HCT116 (cell line): ENCODE measurements at regions not wholly inside any gene's neighbourhood (a gene's known extent, or its start where the extent isn't known, plus 50 kb on each side); places are given as distances from the start of the nearest gene placed in this dataset.

ENCODE experiments used
- ATAC-seq: fragments of 200-7000 bp; cut with Tn5 transposase; 2 replicates; pipeline ENCODE4 v1.9.1; 2020; ENCODE audit warnings: mild to moderate bottlenecking, moderate library complexity
- BruUV-seq: library from RNA; stranded (reverse); fragments of 400-500 nt; replicated peaks from 2 replicates; lab custom pipeline; 2021; lab: Mats Ljungman, UMichigan
- CTCF ChIA-PET: fragments of 300-600 bp; sonication (Branson Sonifier 250); formaldehyde crosslinking; loops from one replicate; lab custom pipeline; 2021; ENCODE audit warnings: antibody characterized with exemption; lab: Charles Lee
- POLR2A ChIA-PET: fragments of 300-600, 350-600 bp; sonication (Branson Sonifier 250); formaldehyde crosslinking; loops from one replicate; lab custom pipeline; 2021; ENCODE audit warnings: antibody characterized with exemption; lab: Charles Lee
- RAD21 ChIA-PET, 2 experiments: fragments of 300-600 bp; sonication (Branson Sonifier 250); formaldehyde crosslinking; loops; one replicate each; lab custom pipeline; 2023; ENCODE audit warnings: low total read pairs in 2 of 2; ENCODE audit not compliant: uncharacterized antibody in 2 of 2, unreplicated experiment in 2 of 2, low non-redundant PET in 1 of 2; lab: Charles Lee
- DNase-seq: peaks from one replicate; pipeline ENCODE4 v3.0.0-alpha.2; 2010; ENCODE audit warnings: low read depth, low spot score
- H2AFZ ChIP-seq: fragments of 200-600 bp; shearing (Covaris generic), sonication (generic); 2 replicates; pipeline ENCODE4 v1.6.1; 2017; ENCODE audit warnings: low read depth, mixed run types, mixed read lengths, antibody characterized with exemption, low read length; ENCODE audit not compliant: poor library complexity, severe bottlenecking
- H3K27ac ChIP-seq: 2 replicates; pipeline ENCODE4 v1.5.1; 2012; ENCODE audit warnings: low read depth, low read length
- H3K27me3 ChIP-seq: fragments of 200-600 bp; sonication (generic); 2 replicates; pipeline ENCODE4 v1.6.1; 2016; ENCODE audit warnings: mixed run types, low read length, mixed read lengths; ENCODE audit not compliant: insufficient read depth
- H3K36me3 ChIP-seq, 2 experiments: fragments of 200-500 bp in 1 of 2; fragments of 200-600 bp in 1 of 2; sonication (Bioruptor generic) in 1 of 2; sonication (generic) in 1 of 2; 2 replicates each; pipeline versions ENCODE4 v1.5.1 to v1.6.1; 2014 to 2016; ENCODE audit warnings: low read length in 2 of 2, inconsistent platforms in 1 of 2, mixed read lengths in 1 of 2, mixed run types in 1 of 2; ENCODE audit not compliant: insufficient read depth in 2 of 2, control insufficient read depth in 1 of 2
- H3K4me1 ChIP-seq, 2 experiments: fragments of 200-600 bp in 1 of 2; sonication (generic) in 1 of 2; 2 replicates each; pipeline versions ENCODE4 v1.5.1 to v1.6.1; 2012 to 2017; ENCODE audit warnings: low read length in 2 of 2, inconsistent platforms in 1 of 2, mild to moderate bottlenecking in 1 of 2, mixed read lengths in 1 of 2, mixed run types in 1 of 2, moderate library complexity in 1 of 2; ENCODE audit not compliant: insufficient read depth in 2 of 2, control insufficient read depth in 1 of 2
- H3K4me2 ChIP-seq: fragments of 200-600 bp; sonication (generic); 2 replicates; pipeline ENCODE4 v1.6.1; 2017; ENCODE audit warnings: mixed run types, low read length, mixed read lengths
- H3K4me3 ChIP-seq, 2 experiments: fragments of 200-600 bp in 1 of 2; sonication (generic) in 1 of 2; replicated peaks in 1 of 2; 2 replicates each; pipeline ENCODE4 v1.5.1; 2011 to 2016; ENCODE audit warnings: low read length in 2 of 2, control low read depth in 1 of 2, low read depth in 1 of 2, mild to moderate bottlenecking in 1 of 2, mixed read lengths in 1 of 2, mixed run types in 1 of 2
- H3K79me2 ChIP-seq: fragments of 200-600 bp; sonication (generic); 2 replicates; pipeline ENCODE4 v1.6.1; 2017; ENCODE audit warnings: mild to moderate bottlenecking, mixed run types, low read length, moderate library complexity, mixed read lengths; ENCODE audit not compliant: insufficient read depth
- H3K9ac ChIP-seq: fragments of 200-600 bp; sonication (generic); 2 replicates; pipeline ENCODE4 v1.6.1; 2016; ENCODE audit warnings: low read length, mixed read lengths
- H3K9me2 ChIP-seq: fragments of 200-600 bp; sonication (generic), shearing (Covaris generic); 2 replicates; pipeline ENCODE4 v1.6.1; 2017; ENCODE audit warnings: mixed run types, mild to moderate bottlenecking, moderate library complexity; ENCODE audit not compliant: insufficient read depth
- H3K9me3 ChIP-seq, 2 experiments: fragments of 200-500 bp in 1 of 2; fragments of 200-600 bp in 1 of 2; sonication (Bioruptor generic) in 1 of 2; sonication (generic) in 1 of 2; 2 replicates each; pipeline ENCODE4 v1.6.1; 2014 to 2017; ENCODE audit warnings: low read length in 2 of 2, mixed read lengths in 2 of 2, inconsistent platforms in 1 of 2, low read depth in 1 of 2, mild to moderate bottlenecking in 1 of 2, mixed run types in 1 of 2, moderate library complexity in 1 of 2; ENCODE audit not compliant: control insufficient read depth in 1 of 2, insufficient read depth in 1 of 2
- H4K20me1 ChIP-seq: fragments of 200-600 bp; sonication (generic), shearing (Covaris generic); 2 replicates; pipeline ENCODE4 v1.6.1; 2017; ENCODE audit warnings: mixed run types, mild to moderate bottlenecking, moderate library complexity; ENCODE audit not compliant: insufficient read depth
- CBX3 ChIP-seq: IDR thresholded peaks from 2 replicates; pipeline ENCODE4 v1.6.1; 2012; ENCODE audit warnings: low read depth
- EZH2 ChIP-seq: fragments of 200-600 bp; sonication (generic); IDR thresholded peaks from 2 replicates; pipeline ENCODE4 v1.6.1; 2017; ENCODE audit warnings: antibody characterized with exemption, mixed run types
- EZH2phosphoT487 ChIP-seq: fragments of 200-600 bp; IDR thresholded peaks from 2 replicates; pipeline ENCODE4 v1.6.1; 2018; ENCODE audit warnings: antibody characterized with exemption, borderline replicate concordance
- JUND ChIP-seq: IDR thresholded peaks from 2 replicates; pipeline ENCODE4 v1.6.1; 2012
- POLR2A ChIP-seq: IDR thresholded peaks from 2 replicates; pipeline ENCODE4 v1.7.0; 2011; ENCODE audit warnings: borderline replicate concordance; ENCODE audit not compliant: insufficient read depth, insufficient read length; ENCODE audit errors: extremely low read depth
- SIN3A ChIP-seq: IDR thresholded peaks from 2 replicates; pipeline ENCODE4 v1.6.1; 2012; ENCODE audit warnings: low read depth
- SRF ChIP-seq: IDR thresholded peaks from 2 replicates; pipeline ENCODE4 v1.6.1; 2012; ENCODE audit warnings: low read depth
- ZFX ChIP-seq: fragments of 450-650 bp; IDR thresholded peaks from 2 replicates; pipeline ENCODE4 v1.6.1; 2017
- intact Hi-C: fragments of 100-400 bp; cut with micrococcal nuclease; formaldehyde crosslinking; loops from 2 replicates; pipeline ENCODE4 v1.10.0; 2022
- TF ChIP-seq, protein P1 (sequence below): IDR thresholded peaks from 2 replicates; pipeline ENCODE4 v1.6.1; 2011; ENCODE audit warnings: mild to moderate bottlenecking, low read length, moderate library complexity; ENCODE audit not compliant: insufficient replicate concordance; ENCODE audit errors: extremely low read depth
- TF ChIP-seq, protein P2 (sequence below): IDR thresholded peaks from 2 replicates; pipeline ENCODE4 v1.6.1; 2012; ENCODE audit warnings: low read depth
- TF ChIP-seq, protein P3 (sequence below): IDR thresholded peaks from 2 replicates; pipeline ENCODE4 v1.6.1; 2012
- TF ChIP-seq, protein P4 (sequence below): IDR thresholded peaks from 2 replicates; pipeline ENCODE4 v1.6.1; 2012

DNA sequence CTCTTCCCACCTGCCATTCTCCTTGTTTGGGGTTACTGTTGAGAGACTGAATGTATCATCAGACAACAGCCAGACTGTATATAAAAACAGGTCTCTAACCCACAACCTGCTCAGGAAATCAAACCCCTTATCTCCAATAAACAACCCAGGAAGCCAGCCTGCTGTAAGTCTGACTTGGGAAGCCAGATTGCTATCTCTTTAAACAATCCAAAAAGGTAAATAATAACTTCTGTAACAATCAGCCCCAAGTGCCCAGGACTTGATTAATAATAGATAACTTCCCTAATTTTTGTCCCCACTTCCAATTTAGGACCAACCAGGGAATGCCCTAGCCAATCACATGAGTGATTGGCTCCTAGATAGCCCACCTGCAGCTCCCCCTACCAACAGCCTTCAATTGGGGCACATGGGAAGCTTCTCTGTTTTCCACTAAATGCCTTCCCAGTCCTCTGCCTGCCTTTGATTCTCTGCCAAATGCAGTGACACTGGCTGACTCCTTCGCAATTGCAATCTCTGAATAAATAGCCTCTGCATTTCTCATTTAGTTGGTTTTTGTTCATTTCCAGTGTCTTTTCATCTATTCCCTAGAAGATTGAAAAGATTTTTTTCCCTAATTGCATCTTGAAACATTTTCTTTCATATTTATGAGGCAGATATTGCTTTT, 117.1 kb upstream of the TAB2 start:
- H3K36me3 ChIP-seq, result no peaks in the 10 kb centered on the region
- H3K4me2 ChIP-seq, result no peak overlapping the region
- no peak overlapping the region for H2AFZ ChIP-seq
- intact Hi-C loops, result no loop called here
- 0 out of 4 replicates have a peak, but pooled peaks cover 0 to 4% of the 10 kb centered on the region in 2 experiments for H3K9me3 ChIP-seq
- H3K9ac ChIP-seq, result no peak overlapping the region
- ChIA-PET POLR2A (no interaction called here), CTCF (no interaction called here), RAD21 (no interaction called here)
- no peak overlapping the region for H3K4me3 ChIP-seq
- TF ChIP-seq, protein P1, sequence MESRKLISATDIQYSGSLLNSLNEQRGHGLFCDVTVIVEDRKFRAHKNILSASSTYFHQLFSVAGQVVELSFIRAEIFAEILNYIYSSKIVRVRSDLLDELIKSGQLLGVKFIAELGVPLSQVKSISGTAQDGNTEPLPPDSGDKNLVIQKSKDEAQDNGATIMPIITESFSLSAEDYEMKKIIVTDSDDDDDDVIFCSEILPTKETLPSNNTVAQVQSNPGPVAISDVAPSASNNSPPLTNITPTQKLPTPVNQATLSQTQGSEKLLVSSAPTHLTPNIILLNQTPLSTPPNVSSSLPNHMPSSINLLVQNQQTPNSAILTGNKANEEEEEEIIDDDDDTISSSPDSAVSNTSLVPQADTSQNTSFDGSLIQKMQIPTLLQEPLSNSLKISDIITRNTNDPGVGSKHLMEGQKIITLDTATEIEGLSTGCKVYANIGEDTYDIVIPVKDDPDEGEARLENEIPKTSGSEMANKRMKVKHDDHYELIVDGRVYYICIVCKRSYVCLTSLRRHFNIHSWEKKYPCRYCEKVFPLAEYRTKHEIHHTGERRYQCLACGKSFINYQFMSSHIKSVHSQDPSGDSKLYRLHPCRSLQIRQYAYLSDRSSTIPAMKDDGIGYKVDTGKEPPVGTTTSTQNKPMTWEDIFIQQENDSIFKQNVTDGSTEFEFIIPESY, result no peak
- no peak for TF ChIP-seq ZFX
- no peak for TF ChIP-seq POLR2A
- TF ChIP-seq SRF, result no peak
- TF ChIP-seq JUND, result no peak
- no peak for TF ChIP-seq EZH2phosphoT487
- TF ChIP-seq, protein P2, sequence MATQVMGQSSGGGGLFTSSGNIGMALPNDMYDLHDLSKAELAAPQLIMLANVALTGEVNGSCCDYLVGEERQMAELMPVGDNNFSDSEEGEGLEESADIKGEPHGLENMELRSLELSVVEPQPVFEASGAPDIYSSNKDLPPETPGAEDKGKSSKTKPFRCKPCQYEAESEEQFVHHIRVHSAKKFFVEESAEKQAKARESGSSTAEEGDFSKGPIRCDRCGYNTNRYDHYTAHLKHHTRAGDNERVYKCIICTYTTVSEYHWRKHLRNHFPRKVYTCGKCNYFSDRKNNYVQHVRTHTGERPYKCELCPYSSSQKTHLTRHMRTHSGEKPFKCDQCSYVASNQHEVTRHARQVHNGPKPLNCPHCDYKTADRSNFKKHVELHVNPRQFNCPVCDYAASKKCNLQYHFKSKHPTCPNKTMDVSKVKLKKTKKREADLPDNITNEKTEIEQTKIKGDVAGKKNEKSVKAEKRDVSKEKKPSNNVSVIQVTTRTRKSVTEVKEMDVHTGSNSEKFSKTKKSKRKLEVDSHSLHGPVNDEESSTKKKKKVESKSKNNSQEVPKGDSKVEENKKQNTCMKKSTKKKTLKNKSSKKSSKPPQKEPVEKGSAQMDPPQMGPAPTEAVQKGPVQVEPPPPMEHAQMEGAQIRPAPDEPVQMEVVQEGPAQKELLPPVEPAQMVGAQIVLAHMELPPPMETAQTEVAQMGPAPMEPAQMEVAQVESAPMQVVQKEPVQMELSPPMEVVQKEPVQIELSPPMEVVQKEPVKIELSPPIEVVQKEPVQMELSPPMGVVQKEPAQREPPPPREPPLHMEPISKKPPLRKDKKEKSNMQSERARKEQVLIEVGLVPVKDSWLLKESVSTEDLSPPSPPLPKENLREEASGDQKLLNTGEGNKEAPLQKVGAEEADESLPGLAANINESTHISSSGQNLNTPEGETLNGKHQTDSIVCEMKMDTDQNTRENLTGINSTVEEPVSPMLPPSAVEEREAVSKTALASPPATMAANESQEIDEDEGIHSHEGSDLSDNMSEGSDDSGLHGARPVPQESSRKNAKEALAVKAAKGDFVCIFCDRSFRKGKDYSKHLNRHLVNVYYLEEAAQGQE, result no peak
- TF ChIP-seq, protein P3, sequence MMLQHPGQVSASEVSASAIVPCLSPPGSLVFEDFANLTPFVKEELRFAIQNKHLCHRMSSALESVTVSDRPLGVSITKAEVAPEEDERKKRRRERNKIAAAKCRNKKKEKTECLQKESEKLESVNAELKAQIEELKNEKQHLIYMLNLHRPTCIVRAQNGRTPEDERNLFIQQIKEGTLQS, result no peak
- TF ChIP-seq, protein P4, sequence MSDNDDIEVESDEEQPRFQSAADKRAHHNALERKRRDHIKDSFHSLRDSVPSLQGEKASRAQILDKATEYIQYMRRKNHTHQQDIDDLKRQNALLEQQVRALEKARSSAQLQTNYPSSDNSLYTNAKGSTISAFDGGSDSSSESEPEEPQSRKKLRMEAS, result no peak
- TF ChIP-seq EZH2, result no peak
- no peak for TF ChIP-seq CBX3
- no peak for TF ChIP-seq SIN3A
- ATAC-seq (no peak), DNase-seq (no peak)
- no peaks in the 10 kb centered on the region for H3K9me2 ChIP-seq
- no peaks in the 10 kb centered on the region for H3K27me3 ChIP-seq
- H4K20me1 ChIP-seq, result no peaks in the 10 kb centered on the region
- no TSS peak for BruUV-seq
- H3K4me1 ChIP-seq, result no peaks in the 10 kb centered on the region
- no peak overlapping the region for H3K27ac ChIP-seq
- no peaks in the 10 kb centered on the region for H3K79me2 ChIP-seq
